BLaER1 treated with 17β-estradiol and CSF1 and Interleukin-3, amounts not matched to agents 10 nM and 100 nM (cell line): ENCODE measurements at regions not wholly inside any gene's neighbourhood (a gene's known extent, or its start where the extent isn't known, plus 50 kb on each side); places are given as distances from the start of the nearest gene placed in this dataset.
"Not testable (repeated sequence)": the region's sequence is repeated elsewhere in the genome, so short reads cannot be mapped to it uniquely, and the experiment has no call there.

Source experiments
- H3K27ac ChIP-seq, 11 experiments: shearing (Covaris generic); formaldehyde crosslinking; 2 replicates each; pipeline ENCODE4 v1.8.1; 2022
- H3K27me3 ChIP-seq, 11 experiments: shearing (Covaris generic); formaldehyde crosslinking; 2 replicates each; pipeline ENCODE4 v1.8.1; 2022
- H3K36me3 ChIP-seq, 11 experiments: shearing (Covaris generic); formaldehyde crosslinking; 2 replicates each; pipeline ENCODE4 v1.8.1; 2022
- H3K4me1 ChIP-seq, 10 experiments: shearing (Covaris generic); formaldehyde crosslinking; 2 replicates each; pipeline ENCODE4 v1.8.1; 2022
- H3K4me2 ChIP-seq, 11 experiments: shearing (Covaris generic); formaldehyde crosslinking; 2 replicates each; pipeline ENCODE4 v1.8.1; 2022
- H3K4me3 ChIP-seq, 10 experiments: shearing (Covaris generic); formaldehyde crosslinking; 2 replicates each; pipeline ENCODE4 v1.8.1; 2022
- H3K9ac ChIP-seq, 11 experiments: shearing (Covaris generic); formaldehyde crosslinking; 2 replicates each; pipeline ENCODE4 v1.8.1; 2022
- H3K9me3 ChIP-seq, 11 experiments: shearing (Covaris generic); formaldehyde crosslinking; replicated peaks in 1 of 11; 2 replicates each; pipeline ENCODE4 v1.8.1; 2022
- H4K20me1 ChIP-seq, 11 experiments: shearing (Covaris generic); formaldehyde crosslinking; 2 replicates each; pipeline ENCODE4 v1.8.1; 2022
- Cebpa-rat ChIP-seq, 11 experiments: shearing (Covaris generic); IDR thresholded peaks; 2 replicates each; pipeline ENCODE4 v1.8.1; 2022

DNA sequence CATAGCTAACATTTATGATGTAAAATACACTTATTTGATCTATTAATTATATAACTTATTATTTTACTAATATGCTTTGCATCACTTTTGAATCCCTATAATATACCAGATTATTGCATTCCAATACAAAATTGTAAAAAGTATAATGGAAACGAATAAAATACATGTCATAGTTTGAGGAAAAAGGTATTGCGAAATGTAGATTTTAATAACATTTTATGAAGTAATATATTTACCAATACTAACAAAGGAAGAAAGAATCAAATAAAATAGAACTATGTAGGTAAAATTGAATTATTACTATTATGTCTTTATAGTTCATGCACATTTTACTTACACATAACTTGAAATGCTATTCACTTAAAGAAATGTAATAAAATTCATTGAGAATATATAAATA, 1300.2 kb downstream of the ADGRL3 start:
- Histone ChIP-seq H3K4me2 (no peak overlapping the region), H4K20me1 (no peaks in the 10 kb centered on the region), H3K4me1 (peaks cover 0 to 2% (median 0%) of the 10 kb centered on the region in 10 experiments; a peak in 1 of 20 replicates), H3K36me3 (no peaks in the 10 kb centered on the region), H3K27ac (no peak overlapping the region), H3K4me3 (no peak overlapping the region), H3K9me3 (no peaks in the 10 kb centered on the region), H3K9ac (no peak overlapping the region), H3K27me3 (no peaks in the 10 kb centered on the region)
- TF ChIP-seq Cebpa-rat (IDR thresholded peaks at IDR 0.05) = no peak

DNA sequence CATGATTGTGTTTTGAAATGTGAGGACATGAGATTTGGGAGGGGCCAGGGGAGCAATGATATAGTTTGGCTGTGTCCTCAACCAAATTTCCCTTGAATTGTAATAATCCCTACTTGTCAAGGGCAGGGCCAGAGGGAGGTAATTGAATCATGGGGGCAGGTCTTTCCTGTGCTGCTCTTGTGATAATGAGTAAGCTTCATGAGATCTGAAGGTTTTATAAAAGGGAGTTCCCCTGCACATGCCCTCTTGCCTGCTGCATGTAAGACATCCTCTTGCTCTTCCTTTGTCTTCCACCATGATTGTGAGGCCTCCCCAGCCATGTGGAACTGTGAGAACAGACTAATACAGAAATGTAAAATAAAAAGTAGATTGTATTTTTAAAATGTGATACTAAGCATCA, 1294.9 kb downstream of the ADGRL3 start:
- H3K36me3 ChIP-seq = no peaks in the 10 kb centered on the region
- H3K4me2 ChIP-seq = peak overlapping the region in 1 of 11 experiments; percentile 19; a peak in 1 of 22 replicates
- H3K4me1 ChIP-seq = peaks cover 0 to 24% (median 0%) of the 10 kb centered on the region in 10 experiments; a peak in 2 of 20 replicates
- H3K9ac ChIP-seq = no peak overlapping the region
- no peaks in the 10 kb centered on the region for H3K27me3 ChIP-seq
- H3K27ac ChIP-seq = peak overlapping the region in 1 of 11 experiments; percentile 11; a peak in 1 of 22 replicates
- TF ChIP-seq Cebpa-rat (IDR thresholded peaks at IDR 0.05) = no peak
- no peak overlapping the region for H3K4me3 ChIP-seq
- H4K20me1 ChIP-seq = no peaks in the 10 kb centered on the region
- peaks cover 5 to 13% (median 8%) of the 10 kb centered on the region in 11 experiments; a peak in 16 of 22 replicates for H3K9me3 ChIP-seq

- H3K36me3 ChIP-seq, H3K4me3 ChIP-seq, H3K27ac ChIP-seq, H3K27me3 ChIP-seq, H3K9ac ChIP-seq, H3K4me2 ChIP-seq, H4K20me1 ChIP-seq: not testable (repeated sequence)
- peaks cover 5 to 13% (median 8%) of the 10 kb centered on the region in 11 experiments; a peak in 16 of 22 replicates for H3K9me3 ChIP-seq
- peaks cover 0 to 24% (median 0%) of the 10 kb centered on the region in 10 experiments; a peak in 2 of 20 replicates for H3K4me1 ChIP-seq
These were observed 1291.6 kb downstream of the ADGRL3 start for GRCh38 chr4:62491756-62492155.

GRCh38 chr4:62490635-62491034, 1290.5 kb downstream of the ADGRL3 start:
- no peak for TF ChIP-seq Cebpa-rat (IDR thresholded peaks at IDR 0.05)
- Histone ChIP-seq H3K4me3 (no peak overlapping the region), H3K9me3 (peaks cover 5 to 13% (median 8%) of the 10 kb centered on the region in 11 experiments; a peak in 16 of 22 replicates), H3K4me1 (peaks cover 0 to 24% (median 0%) of the 10 kb centered on the region in 10 experiments; a peak in 2 of 20 replicates), H4K20me1 (no peaks in the 10 kb centered on the region), H3K36me3 (no peaks in the 10 kb centered on the region), H3K27ac (no peak overlapping the region), H3K9ac (no peak overlapping the region), H3K27me3 (no peaks in the 10 kb centered on the region), H3K4me2 (no peak overlapping the region)

- H3K36me3 ChIP-seq = no peaks in the 10 kb centered on the region
- TF ChIP-seq Cebpa-rat (IDR thresholded peaks at IDR 0.05) = no peak
- peaks cover 2 to 8% (median 4%) of the 10 kb centered on the region in 11 experiments; a peak in 15 of 22 replicates for H3K9me3 ChIP-seq
- no peaks in the 10 kb centered on the region for H3K27me3 ChIP-seq
- H3K4me3 ChIP-seq = no peak overlapping the region
- no peaks in the 10 kb centered on the region for H4K20me1 ChIP-seq
- H3K27ac ChIP-seq = no peak overlapping the region
- no peak overlapping the region for H3K4me2 ChIP-seq
- H3K4me1 ChIP-seq = peaks cover 0 to 3% (median 0%) of the 10 kb centered on the region in 10 experiments; a peak in 1 of 20 replicates
- H3K9ac ChIP-seq = no peak overlapping the region
These were observed 1286.9 kb downstream of the ADGRL3 start for GRCh38 chr4:62487016-62487415.

- H3K27ac ChIP-seq = no peak overlapping the region
- no peak for TF ChIP-seq Cebpa-rat (IDR thresholded peaks at IDR 0.05)
- H4K20me1 ChIP-seq = no peaks in the 10 kb centered on the region
- no peaks in the 10 kb centered on the region for H3K9me3 ChIP-seq
- H3K36me3 ChIP-seq = no peaks in the 10 kb centered on the region
- no peak overlapping the region for H3K4me2 ChIP-seq
- no peak overlapping the region for H3K4me3 ChIP-seq
- H3K9ac ChIP-seq = no peak overlapping the region
- no peaks in the 10 kb centered on the region for H3K27me3 ChIP-seq
- peaks cover 0 to 3% (median 0%) of the 10 kb centered on the region in 10 experiments; a peak in 1 of 20 replicates for H3K4me1 ChIP-seq
These were observed 1284.2 kb downstream of the ADGRL3 start for GRCh38 chr4:62484357-62484756.

DNA sequence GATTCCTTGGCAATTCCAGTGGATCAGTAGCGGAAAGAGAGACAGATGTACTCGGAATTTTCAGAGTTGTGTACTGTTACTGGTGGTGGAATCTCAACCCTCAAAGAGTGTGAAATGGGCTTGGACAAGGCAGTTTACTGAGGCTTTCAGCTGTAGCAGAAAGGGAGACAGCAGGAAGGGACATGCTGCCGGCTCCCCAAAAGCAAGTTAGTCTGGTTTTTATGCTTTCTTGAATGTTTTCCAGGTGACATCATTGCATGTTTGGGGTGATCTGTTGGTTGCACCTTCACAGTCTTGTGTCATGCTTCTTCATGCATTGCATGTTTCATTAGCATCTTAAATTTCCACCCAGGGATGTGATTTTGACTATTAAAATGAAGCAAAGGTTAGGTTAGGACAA, 1282.2 kb downstream of the ADGRL3 start:
- Histone ChIP-seq H3K4me1 (peaks cover 0 to 3% (median 0%) of the 10 kb centered on the region in 10 experiments; a peak in 1 of 20 replicates), H4K20me1 (no peaks in the 10 kb centered on the region)
- TF ChIP-seq Cebpa-rat (IDR thresholded peaks at IDR 0.05) = no peak

GRCh38 chr4:62475596-62475995, 1275.5 kb downstream of the ADGRL3 start:
- no peaks in the 10 kb centered on the region for H4K20me1 ChIP-seq
- no peak overlapping the region for H3K4me2 ChIP-seq
- no peaks in the 10 kb centered on the region for H3K4me1 ChIP-seq
- H3K4me3 ChIP-seq = no peak overlapping the region
- no peaks in the 10 kb centered on the region for H3K9me3 ChIP-seq
- no peak for TF ChIP-seq Cebpa-rat (IDR thresholded peaks at IDR 0.05)
- H3K36me3 ChIP-seq = no peaks in the 10 kb centered on the region
- no peak overlapping the region for H3K9ac ChIP-seq
- no peak overlapping the region for H3K27ac ChIP-seq
- no peaks in the 10 kb centered on the region for H3K27me3 ChIP-seq

More for the DNA sequence above, 1282.2 kb downstream of the ADGRL3 start:
- Histone ChIP-seq H3K27ac (no peak overlapping the region), H3K4me3 (no peak overlapping the region), H3K9me3 (no peaks in the 10 kb centered on the region), H3K27me3 (no peaks in the 10 kb centered on the region), H3K4me2 (no peak overlapping the region), H3K36me3 (no peaks in the 10 kb centered on the region), H3K9ac (no peak overlapping the region)

- Histone ChIP-seq H3K4me3 (no peak overlapping the region), H4K20me1 (no peaks in the 10 kb centered on the region), H3K36me3 (no peaks in the 10 kb centered on the region), H3K27me3 (no peaks in the 10 kb centered on the region), H3K9ac (no peak overlapping the region), H3K4me2 (no peak overlapping the region), H3K27ac (no peak overlapping the region), H3K4me1 (no peaks in the 10 kb centered on the region), H3K9me3 (no peaks in the 10 kb centered on the region)
- TF ChIP-seq Cebpa-rat (IDR thresholded peaks at IDR 0.05) = no peak
These were observed 1274.7 kb downstream of the ADGRL3 start for GRCh38 chr4:62474802-62475201.

- no peak overlapping the region for H3K4me3 ChIP-seq
- H3K9ac ChIP-seq = no peak overlapping the region
- no peak overlapping the region for H3K4me2 ChIP-seq
- H3K4me1 ChIP-seq = no peaks in the 10 kb centered on the region
- H3K9me3 ChIP-seq = no peaks in the 10 kb centered on the region
- no peak overlapping the region for H3K27ac ChIP-seq
- no peaks in the 10 kb centered on the region for H3K36me3 ChIP-seq
- no peaks in the 10 kb centered on the region for H3K27me3 ChIP-seq
- no peaks in the 10 kb centered on the region for H4K20me1 ChIP-seq
- TF ChIP-seq Cebpa-rat (IDR thresholded peaks at IDR 0.05) = no peak
These were observed 1270.9 kb downstream of the ADGRL3 start for GRCh38 chr4:62471021-62471420.
